ENCODE measurements at regions not wholly inside any gene's neighbourhood (a gene's known extent, or its start where the extent isn't known, plus 50 kb on each side); places are given as distances from the start of the nearest gene placed in this dataset.

DNA sequence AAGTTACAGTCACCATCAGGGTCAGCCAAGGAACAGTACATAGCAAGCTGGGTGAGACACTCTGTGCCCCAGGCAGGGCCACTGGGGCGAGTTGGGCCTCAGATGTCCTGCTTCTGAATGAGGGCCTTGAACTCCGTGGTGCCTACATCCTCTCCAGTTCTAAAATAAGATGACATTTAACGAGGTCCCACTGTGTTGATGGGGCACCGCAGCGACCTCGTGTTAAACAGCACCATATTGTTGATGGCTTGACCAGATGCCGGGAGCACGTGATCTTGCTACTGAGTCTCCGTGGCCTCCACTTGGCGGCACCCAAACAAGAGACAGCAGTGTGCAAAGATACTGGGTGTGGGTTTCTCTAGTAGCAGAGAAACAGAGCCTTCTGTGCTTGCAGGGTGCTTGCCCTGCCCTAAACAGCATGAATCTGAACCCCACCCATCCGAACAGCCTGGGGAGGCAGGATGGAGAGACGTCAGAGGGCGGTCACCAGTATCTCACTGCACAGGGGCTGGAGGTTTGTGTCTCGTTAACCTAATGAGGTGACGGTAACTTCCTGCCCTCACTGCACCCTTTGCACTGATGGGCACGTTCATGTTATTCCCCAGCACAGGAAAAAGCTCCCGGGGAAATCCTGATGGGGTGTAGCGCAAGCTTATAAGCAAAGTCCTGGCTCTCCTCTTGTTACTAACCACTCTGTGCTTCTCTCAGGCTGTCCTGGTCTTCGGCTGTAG, 324.4 kb downstream of the AJAP1 start:
- Histone ChIP-seq H3K9ac (ENCODE audit: low read depth, low read length) (no peak overlapping the region), H3K36me3 (ENCODE audit: insufficient read depth, low read length) (no peaks in the 10 kb centered on the region), H3K79me2 (ENCODE audit: insufficient read depth, low read length) (no peaks in the 10 kb centered on the region), H3K4me1 (ENCODE audit: insufficient read depth, low read length) (no peaks in the 10 kb centered on the region), H3K27ac (ENCODE audit: low read length) (no peak overlapping the region), H3K4me3 (ENCODE audit: low read depth in 1 of 2, low read length in 2 of 2) (no peak overlapping the region), H3K9me3 (ENCODE audit: insufficient read depth, low read length, severe bottlenecking) (no peaks in the 10 kb centered on the region), H4K20me1 (ENCODE audit: insufficient read depth, low read length) (no peaks in the 10 kb centered on the region), H3K27me3 (ENCODE audit: insufficient read depth, low read length, poor library complexity) (no peaks in the 10 kb centered on the region), H3K4me2 (ENCODE audit: insufficient read depth, low read length) (no peak overlapping the region), H2AFZ (ENCODE audit: low read depth, low read length) (no peak overlapping the region)
- DNase-seq (no peak), ATAC-seq (ENCODE audit: insufficient read depth, low read depth) (no peak)
- TF ChIP-seq, protein P1, sequence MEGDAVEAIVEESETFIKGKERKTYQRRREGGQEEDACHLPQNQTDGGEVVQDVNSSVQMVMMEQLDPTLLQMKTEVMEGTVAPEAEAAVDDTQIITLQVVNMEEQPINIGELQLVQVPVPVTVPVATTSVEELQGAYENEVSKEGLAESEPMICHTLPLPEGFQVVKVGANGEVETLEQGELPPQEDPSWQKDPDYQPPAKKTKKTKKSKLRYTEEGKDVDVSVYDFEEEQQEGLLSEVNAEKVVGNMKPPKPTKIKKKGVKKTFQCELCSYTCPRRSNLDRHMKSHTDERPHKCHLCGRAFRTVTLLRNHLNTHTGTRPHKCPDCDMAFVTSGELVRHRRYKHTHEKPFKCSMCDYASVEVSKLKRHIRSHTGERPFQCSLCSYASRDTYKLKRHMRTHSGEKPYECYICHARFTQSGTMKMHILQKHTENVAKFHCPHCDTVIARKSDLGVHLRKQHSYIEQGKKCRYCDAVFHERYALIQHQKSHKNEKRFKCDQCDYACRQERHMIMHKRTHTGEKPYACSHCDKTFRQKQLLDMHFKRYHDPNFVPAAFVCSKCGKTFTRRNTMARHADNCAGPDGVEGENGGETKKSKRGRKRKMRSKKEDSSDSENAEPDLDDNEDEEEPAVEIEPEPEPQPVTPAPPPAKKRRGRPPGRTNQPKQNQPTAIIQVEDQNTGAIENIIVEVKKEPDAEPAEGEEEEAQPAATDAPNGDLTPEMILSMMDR (IDR thresholded peaks at IDR 0.05; ENCODE audit: borderline replicate concordance, extremely low read depth, low read length, poor library complexity, severe bottlenecking), result no peak
- TF ChIP-seq EZH2 (IDR thresholded peaks at IDR 0.05; ENCODE audit: borderline replicate concordance, low read depth, low read length, severe bottlenecking), result no peak

DNA sequence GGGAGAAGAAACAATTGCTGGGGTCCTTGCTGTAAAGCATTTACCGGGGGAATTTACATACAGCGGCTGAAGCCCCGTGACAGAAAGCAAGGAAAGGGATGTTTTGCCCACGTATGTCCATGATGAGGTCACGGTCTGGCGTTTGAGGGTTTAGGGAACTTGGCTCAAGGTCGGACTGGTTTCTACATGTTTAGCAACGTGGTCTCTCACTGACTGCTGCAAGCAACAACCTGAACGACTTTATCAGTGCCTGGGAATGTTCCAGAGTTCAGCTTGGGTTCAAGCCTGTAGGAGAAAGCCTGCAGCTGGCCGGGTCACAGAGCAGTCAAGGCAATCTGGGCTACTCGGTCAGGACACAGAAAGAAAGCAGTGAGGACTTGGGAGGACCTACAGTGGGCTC, 323.3 kb downstream of the AJAP1 start:
- Histone ChIP-seq H3K4me2 (ENCODE audit: insufficient read depth, low read length) (no peak overlapping the region), H3K27ac (ENCODE audit: low read length) (no peak overlapping the region), H3K36me3 (ENCODE audit: insufficient read depth, low read length) (no peaks in the 10 kb centered on the region), H2AFZ (ENCODE audit: low read depth, low read length) (no peak overlapping the region), H3K4me1 (ENCODE audit: insufficient read depth, low read length) (no peaks in the 10 kb centered on the region), H4K20me1 (ENCODE audit: insufficient read depth, low read length) (no peaks in the 10 kb centered on the region), H3K4me3 (ENCODE audit: low read depth in 1 of 2, low read length in 2 of 2) (no peak overlapping the region), H3K9ac (ENCODE audit: low read depth, low read length) (no peak overlapping the region), H3K79me2 (ENCODE audit: insufficient read depth, low read length) (no peaks in the 10 kb centered on the region), H3K27me3 (ENCODE audit: insufficient read depth, low read length, poor library complexity) (no peaks in the 10 kb centered on the region), H3K9me3 (ENCODE audit: insufficient read depth, low read length, severe bottlenecking) (no peaks in the 10 kb centered on the region)
- ATAC-seq (ENCODE audit: insufficient read depth, low read depth) (no peak), DNase-seq (no peak)
- no peak for TF ChIP-seq EZH2 (IDR thresholded peaks at IDR 0.05; ENCODE audit: borderline replicate concordance, low read depth, low read length, severe bottlenecking)
- TF ChIP-seq, protein P1 (IDR thresholded peaks at IDR 0.05; ENCODE audit: borderline replicate concordance, extremely low read depth, low read length, poor library complexity, severe bottlenecking), result no peak

DNA sequence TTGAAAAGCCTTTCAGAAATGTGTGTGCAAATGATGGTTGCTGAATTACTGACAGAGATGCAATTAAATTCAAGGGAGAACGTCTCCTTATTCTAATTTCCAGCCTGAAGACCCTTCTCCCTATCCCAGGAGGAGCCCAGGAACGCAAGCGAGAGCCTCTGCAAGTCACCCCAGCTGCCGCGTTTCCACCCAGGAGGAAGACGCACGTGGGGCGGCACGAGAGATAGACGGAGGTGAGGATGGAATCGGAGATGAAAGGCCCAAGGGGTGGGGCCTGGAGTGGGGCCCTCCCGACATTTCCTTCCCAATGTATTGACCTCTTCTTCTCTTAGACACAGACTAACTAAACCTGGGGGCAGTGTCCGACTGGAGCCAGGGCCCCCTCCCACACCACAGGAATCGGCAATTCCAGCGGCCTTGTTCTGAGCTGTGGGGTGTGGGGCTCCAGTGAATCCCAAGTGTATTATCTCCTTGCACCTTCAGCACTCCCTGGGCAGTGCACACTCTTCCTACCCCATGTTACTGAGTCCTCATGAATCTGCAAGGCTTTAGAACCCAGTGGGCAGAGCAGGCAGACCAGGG, 322.5 kb downstream of the AJAP1 start:
- Histone ChIP-seq H3K4me2 (ENCODE audit: insufficient read depth, low read length) (no peak overlapping the region), H3K27me3 (ENCODE audit: insufficient read depth, low read length, poor library complexity) (no peaks in the 10 kb centered on the region), H3K79me2 (ENCODE audit: insufficient read depth, low read length) (no peaks in the 10 kb centered on the region), H4K20me1 (ENCODE audit: insufficient read depth, low read length) (no peaks in the 10 kb centered on the region), H3K36me3 (ENCODE audit: insufficient read depth, low read length) (no peaks in the 10 kb centered on the region), H3K4me1 (ENCODE audit: insufficient read depth, low read length) (no peaks in the 10 kb centered on the region), H3K9ac (ENCODE audit: low read depth, low read length) (no peak overlapping the region), H3K27ac (ENCODE audit: low read length) (no peak overlapping the region), H2AFZ (ENCODE audit: low read depth, low read length) (no peak overlapping the region), H3K4me3 (ENCODE audit: low read depth in 1 of 2, low read length in 2 of 2) (no peak overlapping the region), H3K9me3 (ENCODE audit: insufficient read depth, low read length, severe bottlenecking) (no peaks in the 10 kb centered on the region)
- DNase-seq, result no peak
- TF ChIP-seq, protein P1 (IDR thresholded peaks at IDR 0.05; ENCODE audit: borderline replicate concordance, extremely low read depth, low read length, poor library complexity, severe bottlenecking), result no peak
- no peak for TF ChIP-seq EZH2 (IDR thresholded peaks at IDR 0.05; ENCODE audit: borderline replicate concordance, low read depth, low read length, severe bottlenecking)
- no peak for ATAC-seq (ENCODE audit: insufficient read depth, low read depth)
